ENCODE measurements at regions not wholly inside any gene's neighbourhood (a gene's known extent, or its start where the extent isn't known, plus 50 kb on each side); places are given as distances from the start of the nearest gene placed in this dataset.
"Not testable (repeated sequence)": the region's sequence is repeated elsewhere in the genome, so short reads cannot be mapped to it uniquely, and the experiment has no call there.

DNA sequence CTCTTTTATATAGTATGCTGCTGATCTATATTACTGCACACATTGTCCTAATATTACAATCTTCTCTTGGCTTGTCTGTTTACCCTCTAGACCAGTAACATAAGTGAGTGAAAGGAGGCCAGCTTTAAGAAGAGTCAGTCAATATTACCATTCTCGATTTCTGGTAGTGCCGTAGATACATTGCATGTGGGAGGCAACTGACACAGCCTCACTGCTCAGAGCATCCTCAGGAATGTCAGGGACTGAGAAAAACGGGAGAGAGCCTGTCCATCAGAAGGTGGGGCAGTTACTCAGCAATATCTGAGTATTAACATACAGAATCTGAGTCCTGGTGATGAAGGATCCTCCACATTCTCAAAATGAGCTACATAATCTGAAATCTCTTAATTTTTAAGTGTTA, 259.9 kb downstream of the GJA1 start:
- DNase-seq = no peak

GRCh38 chr6:121697921-121698320, 262.5 kb downstream of the GJA1 start:
- DNase-seq = no peak

DNA sequence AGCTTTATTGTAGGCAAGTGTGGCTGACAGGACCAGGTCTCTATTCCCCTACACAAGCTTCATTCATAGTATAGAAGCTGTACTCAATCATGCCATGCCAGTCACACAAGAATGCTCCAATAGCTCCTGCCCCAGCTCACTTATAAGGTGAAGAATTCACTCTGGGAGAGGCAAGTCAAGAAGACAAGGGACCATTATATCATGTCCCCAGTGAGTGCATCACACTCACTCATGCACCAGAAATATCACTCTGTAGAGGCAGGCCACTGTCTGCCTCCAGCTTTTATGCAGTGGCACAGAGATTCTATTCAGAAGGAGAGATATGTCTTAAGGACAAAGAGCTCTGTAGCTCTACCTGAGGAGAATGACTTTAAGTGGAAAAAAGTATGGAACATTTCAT, 263.2 kb downstream of the GJA1 start:
- no peak for DNase-seq

- peak in 1 of 2 experiments; percentile 1 for DNase-seq
Observed at GRCh38 chr6:121703129-121703528, 267.7 kb downstream of the GJA1 start.

DNA sequence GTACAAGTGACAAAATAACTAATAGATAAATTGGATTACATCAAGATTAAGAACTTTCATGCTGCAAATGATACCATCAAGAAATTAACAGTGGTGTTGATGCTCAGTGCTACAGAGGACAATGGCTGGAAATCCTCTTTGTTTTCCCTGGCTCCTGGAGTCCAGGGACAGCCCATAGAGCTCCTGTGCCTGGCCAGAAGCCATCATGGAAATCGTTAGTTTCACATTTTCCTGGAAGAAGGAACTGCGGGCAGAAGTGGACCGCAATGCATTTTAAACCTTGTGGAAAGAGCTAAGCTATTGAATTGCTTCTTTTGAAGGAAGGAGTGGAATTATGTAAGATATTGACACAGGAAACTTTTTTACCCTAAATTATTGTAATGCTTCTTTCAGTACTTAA, 276.0 kb downstream of the GJA1 start:
- DNase-seq = no peak

DNA sequence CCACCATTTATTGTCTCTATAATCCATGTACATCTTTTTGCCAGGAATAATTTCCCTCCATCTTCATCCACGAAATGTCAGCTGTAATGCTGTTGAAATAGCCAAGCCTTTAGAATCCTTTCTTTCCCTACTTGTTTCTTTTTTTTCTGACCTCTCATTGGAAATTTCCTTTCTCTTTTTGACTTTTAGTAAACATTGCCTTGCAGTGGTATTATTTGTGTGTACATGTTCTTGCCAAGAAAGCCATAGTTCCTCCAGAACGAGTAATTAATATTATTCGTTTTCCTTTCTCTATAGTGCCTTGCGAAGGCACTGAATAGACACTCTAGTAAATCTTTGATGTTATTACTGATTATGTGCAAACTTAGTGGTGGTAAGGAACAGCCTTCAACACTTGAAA, 282.2 kb downstream of the GJA1 start:
- no peak for DNase-seq

- not testable (repeated sequence) for DNase-seq
Observed at GRCh38 chr6:121720867-121721266, 285.4 kb downstream of the GJA1 start.

- no peak for DNase-seq
Observed at GRCh38 chr6:121723623-121724022, 288.2 kb downstream of the GJA1 start.

DNA sequence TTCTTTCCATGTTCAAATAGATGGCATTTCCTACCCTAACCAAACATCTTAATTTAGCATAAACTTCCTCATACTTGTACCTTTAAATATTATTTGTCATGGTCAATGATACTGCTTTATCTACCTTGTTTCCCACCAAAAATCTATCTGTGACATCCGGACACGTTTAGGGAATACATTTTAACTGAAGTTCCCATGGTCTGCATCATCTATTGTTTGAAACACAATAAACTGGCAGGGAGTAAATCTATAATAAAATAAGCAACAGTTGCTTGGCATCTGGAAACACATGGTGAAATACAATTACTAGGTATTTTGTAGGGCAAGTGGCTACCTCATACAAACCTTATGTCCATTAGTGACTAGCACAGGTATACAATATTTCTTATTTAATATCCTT, 289.1 kb downstream of the GJA1 start:
- DNase-seq = no peak

DNA sequence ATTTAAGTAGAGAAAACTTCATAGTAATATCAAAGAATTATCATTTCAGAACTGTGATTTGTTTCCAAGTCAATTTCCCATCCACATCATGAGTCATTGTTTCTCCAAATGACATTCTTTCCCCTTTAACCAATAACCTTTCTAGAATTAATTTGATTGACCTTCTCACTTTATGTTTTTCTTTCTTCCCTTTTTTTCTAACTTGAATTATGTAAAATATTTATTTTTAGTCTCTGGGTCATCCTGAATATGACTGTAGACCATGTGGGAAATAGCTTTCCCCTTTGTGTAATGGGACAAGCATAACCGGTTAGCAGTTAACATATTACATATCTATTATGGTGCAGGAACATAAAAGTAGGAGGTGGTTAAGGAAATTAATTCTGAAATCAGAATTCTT, 291.1 kb downstream of the GJA1 start:
- no peak for DNase-seq

- DNase-seq = no peak
Observed at GRCh38 chr6:121730616-121731015, 295.2 kb downstream of the GJA1 start.

DNA sequence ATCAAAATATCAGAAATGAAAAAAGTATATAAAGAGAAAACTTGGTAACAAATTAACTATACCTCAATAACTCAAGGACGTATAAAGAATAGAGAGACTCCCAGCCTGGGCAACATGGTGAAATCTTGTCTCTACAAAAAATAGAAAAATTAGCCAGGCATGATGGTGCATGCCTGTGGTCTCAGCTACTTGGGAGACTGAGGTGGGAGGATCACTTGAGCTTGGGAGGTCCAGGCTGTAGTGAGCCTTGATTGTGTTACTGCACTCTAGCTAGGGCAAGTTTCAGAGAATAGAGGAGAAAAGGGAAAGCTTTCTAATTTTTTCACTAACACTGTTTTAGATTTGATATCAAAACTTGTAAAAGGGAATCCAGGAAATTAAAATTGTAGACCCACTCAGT, 295.9 kb downstream of the GJA1 start:
- DNase-seq = no peak

DNA sequence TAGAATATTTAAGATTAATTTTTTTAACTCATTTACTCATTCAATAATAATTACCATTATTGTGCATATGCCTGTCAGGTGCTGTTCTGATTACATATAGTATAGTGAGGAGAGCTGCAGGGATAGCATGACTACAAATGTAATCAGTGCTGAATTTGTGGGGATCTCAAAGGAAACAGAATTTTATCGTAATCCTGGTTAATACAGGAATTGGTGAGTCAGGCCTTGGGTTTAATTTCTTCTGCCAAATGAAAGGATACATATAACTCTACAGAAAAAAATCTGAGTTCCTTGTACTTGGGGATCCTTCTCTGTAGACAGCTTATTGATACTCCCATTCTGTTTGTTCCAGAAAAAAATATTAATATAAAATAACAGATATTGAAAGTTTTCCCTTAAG, 297.2 kb downstream of the GJA1 start:
- DNase-seq = no peak

DNA sequence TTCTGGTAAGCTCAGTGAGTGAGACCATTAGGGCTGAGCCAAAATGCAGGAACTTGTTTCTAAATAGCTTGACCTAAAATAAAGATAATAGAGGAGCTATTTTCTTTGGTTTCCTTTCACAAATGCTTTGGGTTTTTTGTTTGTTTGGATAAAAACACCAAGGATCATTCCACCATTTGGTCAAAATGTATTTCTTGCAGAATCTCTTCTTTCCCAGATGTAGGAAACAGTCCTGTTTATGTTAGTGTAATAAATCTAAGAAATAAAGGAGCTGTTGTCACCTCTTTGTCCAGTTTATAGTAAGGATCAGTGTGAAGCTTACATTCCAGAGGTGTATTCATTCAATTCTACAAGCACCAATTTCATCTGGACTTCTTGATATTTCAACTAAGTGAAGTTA, 297.8 kb downstream of the GJA1 start:
- DNase-seq = no peak

- DNase-seq = not testable (repeated sequence)
Observed at GRCh38 chr6:121740188-121740587, 304.7 kb downstream of the GJA1 start.

- no peak for DNase-seq
Observed at GRCh38 chr6:121743691-121744090, 308.2 kb downstream of the GJA1 start.

DNA sequence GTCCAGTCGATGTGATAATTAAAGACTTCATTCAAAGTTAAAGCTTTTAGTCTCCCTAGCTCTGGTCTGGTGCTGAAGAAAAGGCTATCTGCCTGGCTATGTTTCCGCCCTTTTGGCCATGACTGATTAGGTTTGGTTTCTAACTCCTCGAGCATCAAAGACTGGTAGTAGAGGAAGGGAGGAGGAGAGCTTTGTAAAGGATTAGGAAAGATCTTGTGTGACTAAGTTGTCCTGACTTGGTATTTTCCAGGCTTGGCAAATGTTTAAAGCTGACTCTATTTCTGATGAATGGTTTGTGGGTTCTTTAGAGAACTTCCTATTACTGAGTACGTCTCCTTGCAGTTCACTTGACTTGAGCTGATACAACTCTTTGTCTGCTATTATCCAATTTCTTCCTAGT, 312.9 kb downstream of the GJA1 start:
- DNase-seq = no peak

- DNase-seq = no peak
Observed at GRCh38 chr6:121748850-121749249, 313.4 kb downstream of the GJA1 start.

DNA sequence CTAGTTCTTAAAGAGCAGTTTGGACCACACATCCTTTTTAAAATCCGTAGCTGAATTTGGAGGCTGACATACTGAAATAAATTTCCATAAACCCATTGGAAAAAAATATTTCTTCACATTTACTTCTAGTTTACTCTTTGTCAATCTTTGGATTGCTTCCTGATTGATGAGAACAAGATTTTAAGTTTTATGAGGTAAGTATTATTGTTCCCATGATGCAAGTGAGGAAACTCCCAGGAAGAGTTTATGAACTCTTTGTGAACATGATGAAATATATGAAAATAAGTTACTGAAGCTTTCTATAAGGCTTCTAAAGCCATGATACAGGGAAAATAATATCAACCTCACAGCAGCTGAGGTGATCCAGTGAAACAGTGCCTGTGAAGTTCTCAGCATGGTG, 320.0 kb downstream of the GJA1 start:
- DNase-seq = no peak

- DNase-seq = no peak
Observed at GRCh38 chr6:121756666-121757065, 321.2 kb downstream of the GJA1 start.

DNA sequence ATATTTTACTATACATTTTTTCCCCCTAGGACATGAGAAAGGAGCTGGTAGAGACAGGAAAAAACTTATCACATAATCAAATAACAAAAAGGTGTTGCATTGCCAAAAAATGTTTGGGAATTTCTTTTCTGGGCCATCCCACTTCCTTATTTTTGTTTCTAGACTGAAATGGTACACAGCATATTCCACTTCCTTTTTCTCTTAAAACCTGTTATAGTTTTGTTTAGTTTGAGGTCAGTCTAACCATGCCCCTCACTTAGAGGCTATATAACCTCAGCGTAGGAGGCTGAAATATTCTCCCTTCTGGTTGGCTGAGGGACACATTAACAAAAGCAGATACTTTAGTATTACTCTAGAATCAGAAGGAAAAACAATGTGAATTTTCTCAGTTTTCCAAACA, 323.9 kb downstream of the GJA1 start:
- no peak for DNase-seq

DNA sequence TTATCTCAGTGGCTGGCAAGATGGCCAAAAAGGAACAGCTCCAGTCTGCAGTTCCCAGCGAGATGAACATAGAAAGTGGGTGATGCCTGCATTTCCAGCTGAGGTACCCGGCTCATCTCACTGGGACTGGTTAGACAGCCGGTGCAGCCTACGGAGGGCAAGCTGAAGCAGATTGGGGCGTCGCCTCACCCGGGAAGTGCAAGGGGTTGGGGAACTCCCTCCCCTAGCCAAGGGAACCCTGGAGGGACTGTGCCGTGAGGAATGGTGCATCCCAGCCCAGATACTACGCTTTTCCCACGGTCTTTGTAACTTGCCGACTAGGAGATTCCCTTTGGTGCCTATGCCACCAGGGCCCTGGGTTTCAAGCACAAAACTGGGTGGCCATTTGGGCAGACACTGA, 324.7 kb downstream of the GJA1 start:
- DNase-seq = no peak

DNA sequence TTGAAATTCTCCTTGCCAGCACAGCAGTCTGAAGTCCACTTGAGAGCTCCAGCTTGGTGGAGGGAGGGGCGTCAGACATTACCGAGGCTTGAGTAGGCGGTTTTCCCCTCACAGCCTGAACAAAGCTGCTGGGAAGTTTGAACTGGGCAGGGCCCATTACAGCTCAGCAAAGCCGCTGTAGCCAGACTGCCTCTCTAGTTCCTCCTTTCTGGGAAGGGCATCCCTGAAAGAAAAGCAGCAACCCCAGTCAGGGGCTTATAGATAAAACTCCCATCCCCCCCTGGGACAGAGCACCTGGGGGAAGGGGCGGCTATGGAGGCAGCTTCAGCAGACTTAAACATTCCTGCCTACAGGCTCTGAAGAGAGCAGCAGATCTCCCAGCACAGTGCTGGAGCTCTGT, 325.3 kb downstream of the GJA1 start:
- DNase-seq = no peak

- DNase-seq = no peak
Observed at GRCh38 chr6:121764493-121764892, 329.0 kb downstream of the GJA1 start.

- no peak for DNase-seq
Observed at GRCh38 chr6:121765060-121765459, 329.6 kb downstream of the GJA1 start.

GRCh38 chr6:121767211-121767610, 331.8 kb downstream of the GJA1 start:
- DNase-seq = no peak

Data from NCI-H446 (cell line).